ENCODE measurements at regions not wholly inside any gene's neighbourhood (a gene's known extent, or its start where the extent isn't known, plus 50 kb on each side); places are given as distances from the start of the nearest gene placed in this dataset.

- DNase-seq (ENCODE audit: low read depth, low spot score) (no peak), FAIRE-seq (no peak)
- H2AFZ ChIP-seq (ENCODE audit: control insufficient read depth, low read length) = no peak overlapping the region
- H3K9me3 ChIP-seq (ENCODE audit: control insufficient read depth, low read depth, low read length) = no peaks in the 10 kb centered on the region
- no peaks in the 10 kb centered on the region for H3K36me3 ChIP-seq (ENCODE audit: control insufficient read depth in 2 of 2, extremely low read depth in 1 of 2, insufficient read depth in 2 of 2, low read length in 2 of 2)
- no peaks in the 10 kb centered on the region for H3K4me1 ChIP-seq (ENCODE audit: control insufficient read depth, extremely low read depth, insufficient read depth, low read length)
- no peak overlapping the region for H3K4me3 ChIP-seq (ENCODE audit: control insufficient read depth in 2 of 3, extremely low read depth in 1 of 3, insufficient read depth in 2 of 3, low read depth in 1 of 3, low read length in 3 of 3)
- H3K4me2 ChIP-seq (ENCODE audit: control insufficient read depth, extremely low read depth, insufficient read depth, low read depth, low read length) = no peak overlapping the region
- H3K27ac ChIP-seq (ENCODE audit: control insufficient read depth, insufficient read depth, low read length) = no peak overlapping the region
- H3K27me3 ChIP-seq (ENCODE audit: control insufficient read depth, extremely low read depth, insufficient read depth, low read length) = no peaks in the 10 kb centered on the region
- no peaks in the 10 kb centered on the region for H4K20me1 ChIP-seq (ENCODE audit: control insufficient read depth, extremely low read depth, insufficient read depth, low read length)
- TF ChIP-seq EZH2 (IDR thresholded peaks at IDR 0.05; ENCODE audit: low read length) = no peak
- no peak for TF ChIP-seq CTCF (optimal IDR thresholded peaks at IDR 0.05 in 1 of 3, IDR thresholded peaks at IDR 0.05 in 1 of 3, conservative IDR thresholded peaks at IDR 0.05 in 1 of 3; ENCODE audit: extremely low read depth in 1 of 3, insufficient read depth in 2 of 3, low read length in 3 of 3)
- H3K9ac ChIP-seq (ENCODE audit: control insufficient read depth, extremely low read depth, insufficient read depth, low read length) = no peak overlapping the region
- H3K79me2 ChIP-seq (ENCODE audit: control insufficient read depth, insufficient read depth, low read length) = no peaks in the 10 kb centered on the region
- dilution Hi-C loops (cut with MboI; ENCODE audit: extremely low pct_ligation_motif_present, low sequenced_read_pairs) = no loop called here
- no peaks in the 10 kb centered on the region for H3K9me1 ChIP-seq (ENCODE audit: control insufficient read depth, extremely low read depth, insufficient read depth, low read length)
Observed at GRCh38 chr4:12645732-12646131, 838.4 kb downstream of the RAB28 start.

GRCh38 chr4:12644261-12644660 is 839.9 kb downstream of the RAB28 start:
- H3K9me3 ChIP-seq (ENCODE audit: control insufficient read depth, low read depth, low read length) = no peaks in the 10 kb centered on the region
- no peak overlapping the region for H3K9ac ChIP-seq (ENCODE audit: control insufficient read depth, extremely low read depth, insufficient read depth, low read length)
- no peaks in the 10 kb centered on the region for H3K9me1 ChIP-seq (ENCODE audit: control insufficient read depth, extremely low read depth, insufficient read depth, low read length)
- TF ChIP-seq EZH2 (IDR thresholded peaks at IDR 0.05; ENCODE audit: low read length) = no peak
- TF ChIP-seq CTCF (optimal IDR thresholded peaks at IDR 0.05 in 1 of 3, IDR thresholded peaks at IDR 0.05 in 1 of 3, conservative IDR thresholded peaks at IDR 0.05 in 1 of 3; ENCODE audit: extremely low read depth in 1 of 3, insufficient read depth in 2 of 3, low read length in 3 of 3) = no peak
- no peak overlapping the region for H3K4me3 ChIP-seq (ENCODE audit: control insufficient read depth in 2 of 3, extremely low read depth in 1 of 3, insufficient read depth in 2 of 3, low read depth in 1 of 3, low read length in 3 of 3)
- H2AFZ ChIP-seq (ENCODE audit: control insufficient read depth, low read length) = no peak overlapping the region
- no peaks in the 10 kb centered on the region for H3K4me1 ChIP-seq (ENCODE audit: control insufficient read depth, extremely low read depth, insufficient read depth, low read length)
- H3K27me3 ChIP-seq (ENCODE audit: control insufficient read depth, extremely low read depth, insufficient read depth, low read length) = no peaks in the 10 kb centered on the region
- no peak for FAIRE-seq
- H3K4me2 ChIP-seq (ENCODE audit: control insufficient read depth, extremely low read depth, insufficient read depth, low read depth, low read length) = no peak overlapping the region
- no peaks in the 10 kb centered on the region for H3K36me3 ChIP-seq (ENCODE audit: control insufficient read depth in 2 of 2, extremely low read depth in 1 of 2, insufficient read depth in 2 of 2, low read length in 2 of 2)
- no peaks in the 10 kb centered on the region for H3K79me2 ChIP-seq (ENCODE audit: control insufficient read depth, insufficient read depth, low read length)
- DNase-seq (ENCODE audit: low read depth, low spot score) = no peak
- H4K20me1 ChIP-seq (ENCODE audit: control insufficient read depth, extremely low read depth, insufficient read depth, low read length) = no peaks in the 10 kb centered on the region
- no peak overlapping the region for H3K27ac ChIP-seq (ENCODE audit: control insufficient read depth, insufficient read depth, low read length)
- dilution Hi-C loops (cut with MboI; ENCODE audit: extremely low pct_ligation_motif_present, low sequenced_read_pairs) = no loop called here

Measured in keratinocyte (primary cell).